ENCODE measurements at regions not wholly inside any gene's neighbourhood (a gene's known extent, or its start where the extent isn't known, plus 50 kb on each side); places are given as distances from the start of the nearest gene placed in this dataset.

- TF ChIP-seq BDP1 (IDR thresholded peaks at IDR 0.05; ENCODE audit: insufficient read depth, insufficient read length): no peak
- TF ChIP-seq HDGF (IDR thresholded peaks at IDR 0.05): no peak
- no peak for TF ChIP-seq ESRRB (CRISPR knock-in tag; IDR thresholded peaks at IDR 0.05; ENCODE audit: borderline replicate concordance)
- no peak for TF ChIP-seq ZFP30 (CRISPR knock-in tag; IDR thresholded peaks at IDR 0.05; ENCODE audit: borderline replicate concordance)
- no peak for TF ChIP-seq ATF6 (CRISPR knock-in tag; IDR thresholded peaks at IDR 0.05)
- peak; percentile 84 to 87 for TF ChIP-seq NRF1 (conservative IDR thresholded peaks at IDR 0.05 in 1 of 2, IDR thresholded peaks at IDR 0.05 in 1 of 2)
- TF ChIP-seq ZBTB49 (CRISPR knock-in tag; IDR thresholded peaks at IDR 0.05; ENCODE audit: borderline replicate concordance): no peak
- no peak for TF ChIP-seq ARID2 (IDR thresholded peaks at IDR 0.05)
- no peak for TF ChIP-seq NBN (IDR thresholded peaks at IDR 0.05; ENCODE audit: low read depth)
- TF ChIP-seq ZNF766 (CRISPR knock-in tag; conservative IDR thresholded peaks at IDR 0.05): 0 out of 2 replicates have a peak, but pooled peaks have one; percentile 28
- TF ChIP-seq MITF (IDR thresholded peaks at IDR 0.05): no peak
- peak; percentile 56 for TF ChIP-seq EGR1 (conservative IDR thresholded peaks at IDR 0.05)
- no peak for TF ChIP-seq ZNF318 (IDR thresholded peaks at IDR 0.05; ENCODE audit: borderline replicate concordance in 1 of 2, low read depth in 1 of 2)
Measured at GRCh38 chr11:134712228-134713145, 300.4 kb upstream of the B3GAT1 start (continued).
